Peyer's patch (tissue), 4 donors: ENCODE measurements at regions not wholly inside any gene's neighbourhood (a gene's known extent, or its start where the extent isn't known, plus 50 kb on each side); places are given as distances from the start of the nearest gene placed in this dataset.

Source experiments
- CTCF ChIP-seq, 6 experiments: fragments of 450-650 bp in 4 of 6; fragments of 200-600 bp in 2 of 6; sonication (generic) in 1 of 6; IDR thresholded peaks; one replicate each; pipeline ENCODE4 v1.5.1; 2017 to 2019; ENCODE audit warnings: antibody characterized with exemption in 6 of 6, mild to moderate bottlenecking in 3 of 6, moderate library complexity in 1 of 6
- POLR2A ChIP-seq, 2 donors: fragments of 450-650 bp; IDR thresholded peaks; one replicate each; pipeline ENCODE4 v1.5.1; 2017; ENCODE audit warnings: antibody characterized with exemption in 2 of 2, mild to moderate bottlenecking in 2 of 2, moderate library complexity in 2 of 2

- TF ChIP-seq CTCF (IDR thresholded peaks at IDR 0.05) (no peak), POLR2A (IDR thresholded peaks at IDR 0.05) (no peak)
Observed at GRCh38 chr4:32337403-32337802, 1617.2 kb downstream of the PCDH7 start.
